Endothelial cell of hepatic sinusoid (primary cell): ENCODE measurements at regions not wholly inside any gene's neighbourhood (a gene's known extent, or its start where the extent isn't known, plus 50 kb on each side); places are given as distances from the start of the nearest gene placed in this dataset.

Source experiments
- in situ Hi-C: cut with HindIII; loops from 2 replicates; pipeline ENCODE4 v1.10.0; 2017; ENCODE audit warnings: low sequenced_read_pairs

GRCh38 chr13:54162069-54162468 is 1133.5 kb downstream of the OLFM4 start:
- in situ Hi-C loops = no loop called here

GRCh38 chr13:54165581-54166215 is 1137.1 kb downstream of the OLFM4 start:
- in situ Hi-C loops = no loop called here

- in situ Hi-C loops = no loop called here
Observed at GRCh38 chr13:54173996-54174395, 1145.4 kb downstream of the OLFM4 start.

- in situ Hi-C loops = no loop called here
Observed at GRCh38 chr13:54175466-54175865, 1146.9 kb downstream of the OLFM4 start.

- in situ Hi-C loops = no loop called here
Observed at GRCh38 chr13:54177466-54177865, 1148.9 kb downstream of the OLFM4 start.

GRCh38 chr13:54183166-54183565 is 1154.6 kb downstream of the OLFM4 start:
- in situ Hi-C loops = no loop called here

GRCh38 chr13:54183728-54184127 is 1155.1 kb downstream of the OLFM4 start:
- in situ Hi-C loops = no loop called here

GRCh38 chr13:54184576-54184975 is 1156.0 kb downstream of the OLFM4 start:
- in situ Hi-C loops = no loop called here

- in situ Hi-C loops = no loop called here
Observed at GRCh38 chr13:54185101-54185500, 1156.5 kb downstream of the OLFM4 start.

- in situ Hi-C loops = no loop called here
Observed at GRCh38 chr13:54185785-54186184, 1157.2 kb downstream of the OLFM4 start.

GRCh38 chr13:54187461-54187860 is 1158.8 kb downstream of the OLFM4 start:
- in situ Hi-C loops = no loop called here

- in situ Hi-C loops = no loop called here
Observed at GRCh38 chr13:54194233-54195024, 1165.8 kb downstream of the OLFM4 start.

- in situ Hi-C loops = no loop called here
Observed at GRCh38 chr13:54196684-54197083, 1168.1 kb downstream of the OLFM4 start.

- in situ Hi-C loops = no loop called here
Observed at GRCh38 chr13:54198911-54199310, 1170.3 kb downstream of the OLFM4 start.

GRCh38 chr13:54206626-54207025 is 1178.0 kb downstream of the OLFM4 start:
- in situ Hi-C loops = no loop called here

GRCh38 chr13:54210397-54211049 is 1181.9 kb downstream of the OLFM4 start:
- in situ Hi-C loops = no loop called here

- in situ Hi-C loops = no loop called here
Observed at GRCh38 chr13:54216221-54216620, 1187.6 kb downstream of the OLFM4 start.

- in situ Hi-C loops = no loop called here
Observed at GRCh38 chr13:54226876-54227275, 1198.3 kb downstream of the OLFM4 start.

GRCh38 chr13:54232700-54233099 is 1204.1 kb downstream of the OLFM4 start:
- in situ Hi-C loops = no loop called here

- in situ Hi-C loops = no loop called here
Observed at GRCh38 chr13:54234607-54235006, 1206.0 kb downstream of the OLFM4 start.

GRCh38 chr13:54241719-54242118 is 1213.1 kb downstream of the OLFM4 start:
- in situ Hi-C loops = no loop called here

- in situ Hi-C loops = no loop called here
Observed at GRCh38 chr13:54248306-54248705, 1219.7 kb downstream of the OLFM4 start.
